Epidermal melanocyte (primary cell): ENCODE measurements at regions not wholly inside any gene's neighbourhood (a gene's known extent, or its start where the extent isn't known, plus 50 kb on each side); places are given as distances from the start of the nearest gene placed in this dataset.
A peak's percentile ranks its signal among the peaks of the same experiment; 100 is the strongest.

Experiments
- DNase-seq: peaks from one replicate; pipeline ENCODE4 v3.0.0; 2011; ENCODE audit warnings: low spot score; ENCODE audit not compliant: insufficient read length

- DNase-seq: no peak
Measured at GRCh38 chr18:33959609-33960008, 265.1 kb downstream of the NOL4 start.

- DNase-seq: no peak
Measured at GRCh38 chr18:33957707-33958106, 267.0 kb downstream of the NOL4 start.

- no peak for DNase-seq
Measured at GRCh38 chr18:33951031-33951430, 273.7 kb downstream of the NOL4 start.

- no peak for DNase-seq
Measured at GRCh38 chr18:33946336-33946735, 278.4 kb downstream of the NOL4 start.

- DNase-seq: no peak
Measured at GRCh38 chr18:33944493-33944892, 280.2 kb downstream of the NOL4 start.

- no peak for DNase-seq
Measured at GRCh38 chr18:33937270-33937816, 287.4 kb downstream of the NOL4 start.

- no peak for DNase-seq
Measured at GRCh38 chr18:33934258-33934657, 290.5 kb downstream of the NOL4 start.

- no peak for DNase-seq
Measured at GRCh38 chr18:33928231-33928630, 296.5 kb downstream of the NOL4 start.

- DNase-seq: no peak
Measured at GRCh38 chr18:33924576-33924975, 300.1 kb downstream of the NOL4 start.

- no peak for DNase-seq
Measured at GRCh38 chr18:33923980-33924379, 300.7 kb downstream of the NOL4 start.

- no peak for DNase-seq
Measured at GRCh38 chr18:33918571-33918970, 306.1 kb downstream of the NOL4 start.

- DNase-seq: no peak
Measured at GRCh38 chr18:33916200-33916599, 308.5 kb downstream of the NOL4 start.

GRCh38 chr18:33914399-33914798 lies 310.3 kb downstream of the NOL4 start:
- DNase-seq: no peak

GRCh38 chr18:33906046-33906445 lies 318.7 kb downstream of the NOL4 start:
- no peak for DNase-seq

GRCh38 chr18:33901894-33902512 lies 322.7 kb downstream of the NOL4 start:
- no peak for DNase-seq

- DNase-seq: no peak
Measured at GRCh38 chr18:33900638-33901037, 322.6 kb downstream of the ASXL3 start.

GRCh38 chr18:33898427-33898826 lies 320.4 kb downstream of the ASXL3 start:
- DNase-seq: no peak

- DNase-seq: no peak
Measured at GRCh38 chr18:33878213-33878612, 300.2 kb downstream of the ASXL3 start.

GRCh38 chr18:33875029-33875565 lies 297.1 kb downstream of the ASXL3 start:
- no peak for DNase-seq

GRCh38 chr18:33873112-33873511 lies 295.1 kb downstream of the ASXL3 start:
- no peak for DNase-seq

GRCh38 chr18:33871363-33872025 lies 293.5 kb downstream of the ASXL3 start:
- DNase-seq: no peak

- DNase-seq: peak; percentile 27
Measured at GRCh38 chr18:33870059-33870458, 292.0 kb downstream of the ASXL3 start.

GRCh38 chr18:33866386-33866785 lies 288.4 kb downstream of the ASXL3 start:
- no peak for DNase-seq
